RWPE2 (cell line): ENCODE measurements at regions not wholly inside any gene's neighbourhood (a gene's known extent, or its start where the extent isn't known, plus 50 kb on each side); places are given as distances from the start of the nearest gene placed in this dataset.

ENCODE experiments used
- ATAC-seq: fragments of 200-7000 bp; cut with Tn5 transposase; 3 replicates; pipeline ENCODE4 v1.9.1; 2021; ENCODE audit warnings: low read depth
- DNase-seq: peaks from one replicate; pipeline ENCODE4 v3.0.0-alpha.2; 2020; ENCODE audit warnings: low spot score
- H3K27ac ChIP-seq: fragments of 450-650 bp; 2 replicates; pipeline ENCODE4 v1.5.1; 2017; ENCODE audit warnings: mild to moderate bottlenecking; ENCODE audit not compliant: poor library complexity, severe bottlenecking
- H3K27me3 ChIP-seq: fragments of 250-450 bp; sonication (Bioruptor Pico); 2 replicates; pipeline ENCODE4 v1.5.1; 2021; ENCODE audit warnings: mild to moderate bottlenecking, moderate library complexity; ENCODE audit not compliant: insufficient read depth, poor library complexity, severe bottlenecking
- H3K36me3 ChIP-seq: fragments of 250-450 bp; sonication (Bioruptor Pico); 2 replicates; pipeline ENCODE4 v1.5.1; 2020; ENCODE audit warnings: low read depth, mild to moderate bottlenecking, moderate library complexity
- H3K4me1 ChIP-seq: fragments of 250-450 bp; sonication (Bioruptor Pico); 2 replicates; pipeline ENCODE4 v1.5.1; 2021; ENCODE audit warnings: mild to moderate bottlenecking, moderate library complexity; ENCODE audit not compliant: insufficient read depth, poor library complexity, severe bottlenecking
- H3K4me3 ChIP-seq: fragments of 250-450 bp; sonication (Bioruptor Pico); 2 replicates; pipeline ENCODE4 v1.5.1; 2021; ENCODE audit warnings: mild to moderate bottlenecking, moderate library complexity; ENCODE audit not compliant: severe bottlenecking
- H3K9me3 ChIP-seq: fragments of 250-450 bp; sonication (Bioruptor Pico); 2 replicates; pipeline ENCODE4 v1.5.1; 2021; ENCODE audit warnings: mild to moderate bottlenecking, moderate library complexity; ENCODE audit not compliant: severe bottlenecking
- CTCF ChIP-seq: fragments of 450-650 bp; IDR thresholded peaks from one replicate; pipeline ENCODE4 v1.5.1; 2017; ENCODE audit warnings: mild to moderate bottlenecking, moderate library complexity; ENCODE audit not compliant: poor library complexity, severe bottlenecking

GRCh38 chr4:176566769-176567168 lies 226.0 kb downstream of the VEGFC start:
- H3K27ac ChIP-seq, result no peak overlapping the region

GRCh38 chr4:176568238-176568637 lies 224.5 kb downstream of the VEGFC start:
- H3K9me3 ChIP-seq, result no peaks in the 10 kb centered on the region
- TF ChIP-seq CTCF, result no peak
- DNase-seq (no peak), ATAC-seq (no peak)
- H3K36me3 ChIP-seq, result no peaks in the 10 kb centered on the region
- H3K27me3 ChIP-seq, result no peaks in the 10 kb centered on the region
- H3K4me3 ChIP-seq, result no peak overlapping the region
- no peaks in the 10 kb centered on the region for H3K4me1 ChIP-seq
- no peak overlapping the region for H3K27ac ChIP-seq

More at GRCh38 chr4:176566769-176567168, 226.0 kb downstream of the VEGFC start:
- Histone ChIP-seq H3K9me3 (no peaks in the 10 kb centered on the region), H3K4me1 (peaks cover 3% of the 10 kb centered on the region), H3K36me3 (no peaks in the 10 kb centered on the region), H3K4me3 (no peak overlapping the region), H3K27me3 (no peaks in the 10 kb centered on the region)
- no peak for DNase-seq
- no peak for ATAC-seq
- TF ChIP-seq CTCF, result no peak

GRCh38 chr4:176569301-176569700 lies 223.4 kb downstream of the VEGFC start:
- Histone ChIP-seq H3K9me3 (no peaks in the 10 kb centered on the region), H3K27me3 (no peaks in the 10 kb centered on the region), H3K36me3 (no peaks in the 10 kb centered on the region), H3K4me1 (no peaks in the 10 kb centered on the region), H3K4me3 (no peak overlapping the region), H3K27ac (no peak overlapping the region)
- ATAC-seq (no peak), DNase-seq (no peak)
- TF ChIP-seq CTCF, result peak; percentile 34

- no peak for TF ChIP-seq CTCF
- Histone ChIP-seq H3K27me3 (no peaks in the 10 kb centered on the region), H3K36me3 (no peaks in the 10 kb centered on the region), H3K27ac (no peak overlapping the region), H3K4me1 (no peaks in the 10 kb centered on the region), H3K9me3 (no peaks in the 10 kb centered on the region), H3K4me3 (no peak overlapping the region)
- DNase-seq (no peak), ATAC-seq (no peak)
Measured at GRCh38 chr4:176571206-176571605, 221.5 kb downstream of the VEGFC start.

- ATAC-seq, result no peak
- Histone ChIP-seq H3K27ac (no peak overlapping the region), H3K27me3 (no peaks in the 10 kb centered on the region), H3K4me1 (no peaks in the 10 kb centered on the region), H3K36me3 (no peaks in the 10 kb centered on the region), H3K4me3 (no peak overlapping the region), H3K9me3 (no peaks in the 10 kb centered on the region)
- no peak for DNase-seq
- no peak for TF ChIP-seq CTCF
Measured at GRCh38 chr4:176575141-176575730, 217.5 kb downstream of the VEGFC start.
